Erythroblast (primary cell): ENCODE measurements at regions not wholly inside any gene's neighbourhood (a gene's known extent, or its start where the extent isn't known, plus 50 kb on each side); places are given as distances from the start of the nearest gene placed in this dataset.

ENCODE experiments used
- GATA1 ChIP-seq: IDR thresholded peaks from 2 replicates; pipeline ENCODE4 v1.6.1; 2011; ENCODE audit warnings: low read depth, mild to moderate bottlenecking, control low read depth, low read length, moderate library complexity
- POLR2A ChIP-seq: IDR thresholded peaks from 2 replicates; pipeline ENCODE4 v1.6.1; 2011; ENCODE audit warnings: mild to moderate bottlenecking, low read length

DNA sequence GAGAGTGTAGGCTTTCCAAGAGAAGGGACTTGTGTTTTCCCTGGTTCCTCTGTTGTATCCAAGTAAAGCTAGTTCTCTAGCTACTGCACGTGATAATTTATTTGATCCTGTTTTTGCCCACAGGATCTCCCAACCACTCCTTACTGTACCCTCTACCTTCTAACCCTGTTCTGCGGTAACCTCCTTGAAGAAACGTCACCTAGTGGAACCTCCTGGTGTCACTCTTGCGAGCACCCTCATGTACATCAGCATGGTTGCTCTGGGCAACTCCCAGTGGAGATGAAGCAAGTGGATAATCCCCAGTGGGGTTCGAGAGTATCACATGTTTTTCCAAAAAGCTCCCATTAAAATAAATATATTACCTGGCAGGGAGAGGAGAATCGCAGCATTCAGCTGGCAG, 108.9 kb upstream of the CLMP start:
- TF ChIP-seq POLR2A (no peak), GATA1 (no peak)
